PC-9 (cell line): ENCODE measurements at regions not wholly inside any gene's neighbourhood (a gene's known extent, or its start where the extent isn't known, plus 50 kb on each side); places are given as distances from the start of the nearest gene placed in this dataset.

Source experiments
- BruUV-seq: library from RNA; stranded (reverse); fragments of 400-500 nt; replicated peaks from 2 replicates; lab custom pipeline; 2021; lab: Mats Ljungman, UMichigan
- CTCF ChIA-PET: fragments of 300-600 bp; sonication (Branson Sonifier 250); formaldehyde crosslinking; loops from one replicate; lab custom pipeline; 2022; ENCODE audit warnings: antibody characterized with exemption; lab: Charles Lee
- POLR2A ChIA-PET: fragments of 300-600 bp; sonication (Branson Sonifier 250); formaldehyde crosslinking; loops from one replicate; lab custom pipeline; 2022; ENCODE audit warnings: antibody characterized with exemption; ENCODE audit not compliant: unreplicated experiment; lab: Charles Lee
- DNase-seq, 2 experiments: peaks; one replicate each; pipeline versions ENCODE4 v3.0.0 to v3.0.0-alpha.2; 2015 to 2022; ENCODE audit warnings: mixed read lengths in 1 of 2
- H2AFZ ChIP-seq: fragments of 200-600 bp; sonication (generic); 2 replicates; pipeline ENCODE4 v1.8.1; 2017; ENCODE audit warnings: antibody characterized with exemption
- H3F3A ChIP-seq: fragments of 200-600 bp; sonication (generic); 2 replicates; pipeline ENCODE4 v1.8.1; 2017; ENCODE audit warnings: antibody characterized with exemption, mild to moderate bottlenecking, low read depth; ENCODE audit not compliant: insufficient read depth
- H3K27ac ChIP-seq: fragments of 200-600 bp; sonication (generic); 2 replicates; pipeline ENCODE4 v1.6.1; 2016; ENCODE audit warnings: mixed run types
- H3K27me3 ChIP-seq: fragments of 200-600 bp; sonication (generic); 2 replicates; pipeline ENCODE4 v1.6.1; 2016; ENCODE audit warnings: low read depth, mixed run types; ENCODE audit not compliant: insufficient read depth
- H3K36me3 ChIP-seq: fragments of 200-600 bp; sonication (generic); 2 replicates; pipeline ENCODE4 v1.6.1; 2016; ENCODE audit warnings: low read depth, mixed run types
- H3K4me1 ChIP-seq: fragments of 200-600 bp; sonication (generic); replicated peaks from 2 replicates; pipeline ENCODE4 v1.6.1; 2016; ENCODE audit warnings: mixed run types; ENCODE audit not compliant: insufficient read depth
- H3K4me2 ChIP-seq: fragments of 200-600 bp; sonication (generic); 2 replicates; pipeline ENCODE4 v1.6.1; 2017; ENCODE audit warnings: mixed run types
- H3K4me3 ChIP-seq: fragments of 200-600 bp; sonication (generic); 2 replicates; pipeline ENCODE4 v1.6.1; 2016; ENCODE audit warnings: mixed run types
- H3K79me2 ChIP-seq: fragments of 200-600 bp; sonication (generic); 2 replicates; pipeline ENCODE4 v1.6.1; 2017; ENCODE audit warnings: low read depth, mixed run types
- H3K9me2 ChIP-seq: fragments of 200-600 bp; sonication (generic); 2 replicates; pipeline ENCODE4 v1.8.1; 2017; ENCODE audit warnings: mild to moderate bottlenecking; ENCODE audit not compliant: insufficient read depth
- H3K9me3 ChIP-seq: fragments of 200-600 bp; sonication (generic); 2 replicates; pipeline ENCODE4 v1.8.1; 2016; ENCODE audit warnings: low read depth; ENCODE audit not compliant: insufficient read depth
- H4K20me1 ChIP-seq: fragments of 200-600 bp; sonication (generic); 2 replicates; pipeline ENCODE4 v1.8.1; 2017; ENCODE audit not compliant: insufficient read depth
- CTCF ChIP-seq: fragments of 200-600 bp; sonication (generic); conservative IDR thresholded peaks from 2 replicates; pipeline ENCODE4 v1.6.1; 2017; ENCODE audit warnings: mixed run types, antibody characterized with exemption, mild to moderate bottlenecking, moderate library complexity
- EZH2 ChIP-seq: fragments of 200-600 bp; sonication (generic); IDR thresholded peaks from 2 replicates; pipeline ENCODE4 v1.8.0; 2017; ENCODE audit warnings: antibody characterized with exemption, low read depth
- intact Hi-C: fragments of 100-400 bp; cut with micrococcal nuclease; formaldehyde crosslinking; loops from one replicate; pipeline ENCODE4 v1.10.0; 2022; ENCODE audit not compliant: unreplicated experiment

- ChIA-PET CTCF (no interaction called here), POLR2A (no interaction called here)
- no peak for DNase-seq
- Histone ChIP-seq H3F3A (no peaks in the 10 kb centered on the region), H2AFZ (no peak overlapping the region), H3K4me3 (no peak overlapping the region), H3K27me3 (no peaks in the 10 kb centered on the region), H3K4me1 (no peaks in the 10 kb centered on the region), H3K4me2 (no peak overlapping the region), H3K27ac (no peak overlapping the region), H3K9me3 (no peaks in the 10 kb centered on the region), H3K9me2 (no peaks in the 10 kb centered on the region), H4K20me1 (no peaks in the 10 kb centered on the region), H3K36me3 (no peaks in the 10 kb centered on the region), H3K79me2 (no peaks in the 10 kb centered on the region)
- intact Hi-C loops = no loop called here
- BruUV-seq = no TSS peak
- TF ChIP-seq EZH2 (no peak), CTCF (no peak)
Measured at GRCh38 chr9:23219471-23219870, 606.6 kb downstream of the ELAVL2 start.

- Histone ChIP-seq H3K27ac (no peak overlapping the region), H3K79me2 (no peaks in the 10 kb centered on the region), H3K9me3 (no peaks in the 10 kb centered on the region), H2AFZ (no peak overlapping the region), H3K4me1 (no peaks in the 10 kb centered on the region), H3K4me3 (no peak overlapping the region), H4K20me1 (no peaks in the 10 kb centered on the region), H3K9me2 (no peaks in the 10 kb centered on the region), H3F3A (no peaks in the 10 kb centered on the region), H3K36me3 (no peaks in the 10 kb centered on the region), H3K27me3 (no peaks in the 10 kb centered on the region), H3K4me2 (no peak overlapping the region)
- ChIA-PET CTCF (no interaction called here), POLR2A (no interaction called here)
- intact Hi-C loops = no loop called here
- no peak for TF ChIP-seq EZH2
- no peak for TF ChIP-seq CTCF
- BruUV-seq = no TSS peak
- no peak for DNase-seq
Measured at GRCh38 chr9:23220171-23220570, 605.9 kb downstream of the ELAVL2 start.

- H3K9me2 ChIP-seq = no peaks in the 10 kb centered on the region
- no peaks in the 10 kb centered on the region for H3F3A ChIP-seq
- H3K27me3 ChIP-seq = no peaks in the 10 kb centered on the region
- no peak overlapping the region for H3K4me2 ChIP-seq
- no peak overlapping the region for H3K4me3 ChIP-seq
- no peak for TF ChIP-seq CTCF
- TF ChIP-seq EZH2 = no peak
- ChIA-PET POLR2A (no interaction called here), CTCF (no interaction called here)
- intact Hi-C loops = no loop called here
- H3K9me3 ChIP-seq = no peaks in the 10 kb centered on the region
- H3K27ac ChIP-seq = no peak overlapping the region
- no peaks in the 10 kb centered on the region for H4K20me1 ChIP-seq
- H3K4me1 ChIP-seq = no peaks in the 10 kb centered on the region
- BruUV-seq = no TSS peak
- H2AFZ ChIP-seq = no peak overlapping the region
- H3K36me3 ChIP-seq = no peaks in the 10 kb centered on the region
- DNase-seq = no peak
- H3K79me2 ChIP-seq = no peaks in the 10 kb centered on the region
Measured at GRCh38 chr9:23220957-23221356, 605.1 kb downstream of the ELAVL2 start.
